Epithelial cell of proximal tubule (primary cell): ENCODE measurements at regions not wholly inside any gene's neighbourhood (a gene's known extent, or its start where the extent isn't known, plus 50 kb on each side); places are given as distances from the start of the nearest gene placed in this dataset.

Source experiments
- DNase-seq: peaks from one replicate; pipeline ENCODE4 v3.0.0-alpha.2; 2011; ENCODE audit warnings: low read depth
- H3K4me3 ChIP-seq: 2 replicates; pipeline ENCODE4 v1.5.1; 2011; ENCODE audit warnings: low read depth, mild to moderate bottlenecking, low read length
- CTCF ChIP-seq: conservative IDR thresholded peaks from 2 replicates; pipeline ENCODE4 v1.5.1; 2012; ENCODE audit warnings: low read depth, mild to moderate bottlenecking, low read length

GRCh38 chr17:71379512-71379911 lies 741.3 kb upstream of the SOX9 start:
- DNase-seq, result no peak
- TF ChIP-seq CTCF, result no peak
- no peak overlapping the region for H3K4me3 ChIP-seq

DNA sequence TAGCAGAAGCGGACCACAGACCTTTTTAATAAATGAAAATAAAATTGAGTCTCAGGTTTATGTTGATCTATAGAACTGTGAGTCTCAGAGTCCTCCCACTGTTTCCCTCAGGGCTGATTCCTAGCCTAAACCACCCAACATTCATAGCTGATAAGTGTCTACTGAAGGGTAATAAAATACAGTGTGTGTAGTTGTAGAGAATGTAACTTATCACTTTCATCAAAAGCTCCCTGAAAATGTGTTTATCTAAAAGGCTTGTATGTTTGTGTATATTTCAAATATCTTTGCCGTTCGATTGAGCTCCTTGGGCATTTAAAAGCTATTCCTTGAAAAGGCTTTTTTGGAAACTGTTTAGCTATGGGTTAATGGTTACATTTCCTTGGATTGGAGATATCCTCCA lies 740.3 kb upstream of the SOX9 start:
- H3K4me3 ChIP-seq, result no peak overlapping the region
- TF ChIP-seq CTCF, result no peak
- no peak for DNase-seq

GRCh38 chr17:71380936-71381335 lies 739.9 kb upstream of the SOX9 start:
- no peak for DNase-seq
- no peak overlapping the region for H3K4me3 ChIP-seq
- TF ChIP-seq CTCF, result no peak

GRCh38 chr17:71383091-71383490 lies 737.7 kb upstream of the SOX9 start:
- no peak for DNase-seq
- TF ChIP-seq CTCF, result no peak
- no peak overlapping the region for H3K4me3 ChIP-seq

DNA sequence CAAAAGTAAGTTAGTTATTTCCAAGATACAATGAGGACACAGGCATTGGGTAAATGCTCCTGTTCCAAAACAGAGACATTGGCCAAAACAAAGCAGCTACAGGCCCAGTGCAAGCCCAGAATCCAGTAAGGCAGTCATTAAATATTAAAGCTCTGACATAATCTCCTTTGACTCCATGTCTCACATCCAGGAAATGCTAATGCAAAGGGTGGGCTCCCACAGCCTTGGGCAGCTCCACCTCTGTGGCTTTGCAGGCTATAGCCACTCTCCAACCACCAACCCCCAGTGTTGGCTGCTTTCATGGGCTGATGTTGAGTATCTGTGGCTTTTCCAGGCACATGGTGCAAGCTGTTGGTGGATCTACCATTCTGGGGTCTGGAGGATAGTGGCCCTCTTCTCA lies 733.4 kb upstream of the SOX9 start:
- H3K4me3 ChIP-seq, result no peak overlapping the region
- no peak for TF ChIP-seq CTCF
- DNase-seq, result no peak

GRCh38 chr17:71392715-71393567 lies 727.9 kb upstream of the SOX9 start:
- DNase-seq, result no peak
- no peak overlapping the region for H3K4me3 ChIP-seq
- no peak for TF ChIP-seq CTCF

DNA sequence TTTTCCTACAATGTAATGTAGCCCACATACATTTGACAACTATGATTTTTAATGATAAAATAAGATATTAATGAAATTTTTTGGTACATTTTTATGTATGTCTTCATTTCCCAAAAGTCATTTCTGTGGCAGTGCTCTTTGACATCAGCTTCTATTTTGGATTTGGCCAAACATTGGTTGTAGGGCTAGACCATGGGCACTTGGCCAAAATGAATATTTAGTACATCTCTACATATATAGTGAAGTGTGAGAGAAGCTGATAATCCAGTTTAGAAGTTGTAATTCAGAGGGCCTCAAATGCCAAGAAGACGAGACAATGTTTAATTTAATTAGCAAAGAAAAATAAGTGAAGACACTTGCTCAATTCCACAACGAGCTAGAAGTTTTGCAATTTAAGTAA lies 724.9 kb upstream of the SOX9 start:
- TF ChIP-seq CTCF, result no peak
- no peak overlapping the region for H3K4me3 ChIP-seq
- no peak for DNase-seq
